ENCODE measurements at regions not wholly inside any gene's neighbourhood (a gene's known extent, or its start where the extent isn't known, plus 50 kb on each side); places are given as distances from the start of the nearest gene placed in this dataset.

- no peak for TF ChIP-seq CTCF (conservative IDR thresholded peaks at IDR 0.05; ENCODE audit: low read length)
- no peak for TF ChIP-seq EZH2phosphoT487 (IDR thresholded peaks at IDR 0.05; ENCODE audit: borderline replicate concordance)
Observed at GRCh38 chr2:6524691-6525474, 340.8 kb downstream of the CMPK2 start.

All from Loucy (cell line).